Hippocampal formation (tissue), 2 donors: ENCODE measurements at regions not wholly inside any gene's neighbourhood (a gene's known extent, or its start where the extent isn't known, plus 50 kb on each side); places are given as distances from the start of the nearest gene placed in this dataset.

Source experiments
- DNase-seq, 2 donors: peaks; one replicate each; lab custom pipeline; 2025; lab: John Stamatoyannopoulos, UW

DNA sequence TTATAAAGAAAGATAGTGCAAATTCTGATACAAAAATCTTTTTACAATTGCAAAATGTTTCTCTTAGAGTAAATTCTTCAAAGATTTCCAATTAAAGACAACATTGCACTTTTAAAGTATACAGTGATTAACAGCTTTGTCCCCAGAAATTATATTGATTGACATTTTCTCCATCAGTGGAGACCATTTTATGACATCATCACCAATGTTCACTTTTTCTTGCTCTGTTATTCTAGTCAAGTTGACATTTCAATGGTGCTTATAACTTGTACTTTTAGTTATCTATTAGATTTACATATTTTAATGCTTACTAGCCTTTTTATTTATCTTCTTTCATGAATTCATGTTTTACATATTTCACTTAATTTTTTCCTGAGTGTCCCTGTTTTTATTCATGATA lies 524.8 kb downstream of the HAO1 start:
- DNase-seq: no peak

DNA sequence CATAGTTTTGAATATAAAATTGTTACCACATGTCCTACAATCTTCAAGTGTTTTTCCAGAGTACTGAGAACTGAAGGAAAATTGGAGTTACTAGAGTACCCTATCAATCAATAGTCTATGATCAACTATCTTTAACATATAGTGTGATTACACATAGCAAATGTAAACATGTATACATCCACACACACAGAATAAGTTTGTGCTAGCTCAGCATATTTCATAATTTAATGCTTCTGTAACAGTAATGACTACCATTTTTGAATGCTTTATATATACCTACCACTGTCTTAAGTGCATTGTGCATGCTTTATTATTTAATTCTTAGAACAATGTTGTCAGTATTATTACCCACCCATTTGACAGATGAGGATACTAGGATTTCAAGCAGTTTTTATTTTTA lies 523.9 kb downstream of the HAO1 start:
- DNase-seq: no peak

GRCh38 chr20:7420345-7420744 lies 519.9 kb downstream of the HAO1 start:
- DNase-seq: no peak

GRCh38 chr20:7426890-7427496 lies 513.3 kb downstream of the HAO1 start:
- no peak for DNase-seq

DNA sequence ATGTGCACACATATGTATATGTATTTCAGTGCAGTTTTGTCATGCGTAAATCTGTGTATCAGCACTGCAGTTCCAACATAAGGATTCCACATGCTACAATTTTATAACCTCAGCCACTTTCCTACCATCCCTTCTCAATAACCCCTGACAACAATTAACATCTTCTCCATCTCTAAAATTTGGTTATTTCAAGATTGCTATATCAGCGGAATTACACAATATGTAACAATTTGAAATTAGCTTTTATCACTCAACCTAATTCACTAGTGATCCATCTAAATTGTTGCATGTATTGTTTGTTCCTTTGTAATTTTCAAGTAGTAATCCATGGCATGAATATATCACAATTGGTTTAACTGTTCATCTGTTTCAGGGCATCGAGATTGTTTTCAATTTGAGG lies 511.3 kb downstream of the HAO1 start:
- DNase-seq: no peak

DNA sequence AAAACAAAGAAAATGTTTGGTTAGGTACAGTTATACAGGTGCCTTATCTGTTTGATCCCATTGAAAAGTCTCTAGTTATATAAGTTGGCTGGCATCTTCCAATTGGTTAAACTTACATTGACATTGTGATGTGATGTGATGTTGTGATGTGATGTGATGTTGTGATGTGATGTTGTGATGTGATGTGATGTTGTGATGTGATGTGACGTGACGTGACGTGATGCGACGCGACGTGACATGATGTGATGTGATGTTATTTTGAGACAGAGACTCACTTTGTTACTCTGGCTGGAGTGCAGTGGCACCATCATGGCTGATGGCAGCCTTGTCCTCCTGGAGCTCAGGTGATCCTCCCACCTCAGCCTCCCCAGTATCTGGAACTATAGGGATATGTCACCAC lies 507.6 kb downstream of the HAO1 start:
- no peak for DNase-seq

DNA sequence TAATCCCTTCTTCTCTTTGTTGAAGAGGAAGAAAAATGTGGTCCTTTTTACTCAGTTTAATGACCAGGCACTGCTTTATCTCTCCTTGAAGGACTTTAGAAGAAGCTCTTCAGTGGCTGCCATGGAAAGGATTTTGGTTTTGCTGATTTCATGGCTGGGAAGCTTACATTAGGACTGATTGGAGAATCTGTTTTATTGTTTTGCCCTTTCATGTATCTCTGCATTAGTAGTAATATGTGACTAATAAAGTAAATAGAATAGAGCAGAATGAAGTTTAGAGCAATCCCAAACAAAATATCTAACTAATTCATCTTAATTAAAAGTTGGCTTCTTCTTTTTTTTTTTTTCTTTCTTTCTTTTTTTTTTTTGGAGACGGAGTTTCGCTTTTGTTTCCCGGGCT lies 502.9 kb downstream of the HAO1 start:
- no peak for DNase-seq

DNA sequence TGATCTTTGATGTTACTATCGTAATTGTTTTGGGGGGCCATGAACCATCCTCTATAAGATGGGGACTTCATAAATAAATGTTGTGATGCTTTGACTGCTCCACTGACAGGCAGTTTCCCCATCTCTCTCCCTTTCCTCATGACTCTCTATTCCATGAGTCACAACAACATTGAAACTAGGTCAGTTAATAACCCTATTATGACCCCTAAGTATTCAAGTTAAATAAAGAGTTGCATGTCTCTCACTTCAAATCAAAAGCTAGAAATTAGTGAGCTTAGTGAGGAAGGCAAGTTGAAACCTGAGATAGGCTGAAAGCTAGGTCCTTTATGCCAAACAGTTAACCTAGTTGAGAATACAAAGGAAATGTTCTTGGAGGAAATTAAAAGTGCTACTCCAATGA lies 491.0 kb downstream of the HAO1 start:
- DNase-seq: no peak

GRCh38 chr20:7452890-7453289 lies 487.4 kb downstream of the HAO1 start:
- DNase-seq: no peak

DNA sequence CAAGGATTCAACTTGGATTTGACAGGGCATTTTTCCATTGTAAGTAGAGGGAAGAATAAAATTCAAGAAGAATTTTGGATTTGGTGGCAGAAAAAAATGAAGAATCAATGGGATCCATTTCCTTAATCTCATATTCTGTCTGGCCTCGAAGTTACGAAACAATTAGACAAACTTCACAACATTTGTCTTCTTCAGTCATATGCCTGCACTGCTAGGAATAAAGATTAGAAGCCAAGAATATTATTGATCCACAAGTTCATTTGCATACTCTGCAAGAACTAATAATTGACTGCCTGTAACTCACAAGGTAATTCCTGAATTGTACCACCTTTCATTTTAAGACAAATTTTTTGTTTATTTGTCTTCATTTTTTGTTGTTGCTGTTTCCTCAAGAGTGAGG lies 486.2 kb downstream of the HAO1 start:
- no peak for DNase-seq

DNA sequence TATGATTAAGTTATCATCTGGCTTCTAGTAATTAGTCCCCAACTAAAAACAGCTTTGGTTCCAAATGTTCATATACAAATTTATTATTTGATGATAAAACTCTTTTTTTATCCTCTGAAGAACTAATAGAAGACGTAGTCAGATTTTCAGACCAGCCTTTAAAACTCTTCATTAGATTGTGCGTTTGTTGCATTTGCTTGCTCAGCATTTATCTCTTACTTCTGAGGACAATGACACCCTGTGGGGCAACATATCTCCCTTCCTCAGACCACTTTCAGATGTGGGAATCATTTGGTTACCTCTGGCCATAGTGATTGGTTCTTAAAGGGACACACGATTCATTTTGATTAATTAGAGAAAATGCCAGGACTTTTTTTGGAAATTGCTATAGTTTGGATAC lies 481.8 kb downstream of the HAO1 start:
- DNase-seq: no peak

DNA sequence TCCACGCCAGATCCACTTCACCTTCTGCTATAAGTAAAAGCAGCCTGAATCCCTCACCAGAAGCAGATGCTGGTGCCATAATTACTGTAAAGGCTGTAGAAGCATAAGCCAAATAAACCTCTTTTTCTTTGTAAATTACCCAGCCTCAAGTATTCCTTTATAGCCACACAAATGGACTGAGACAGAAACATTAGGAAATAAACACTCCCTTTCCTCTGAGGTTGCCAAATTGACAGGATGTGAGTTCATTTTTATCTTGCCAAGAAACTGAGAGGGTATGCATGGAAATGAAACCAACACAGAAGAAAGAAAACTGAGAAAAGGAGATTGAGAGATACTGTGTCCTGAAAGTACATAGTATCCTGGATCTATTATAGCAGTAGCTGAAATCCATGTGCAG lies 481.2 kb downstream of the HAO1 start:
- no peak for DNase-seq

DNA sequence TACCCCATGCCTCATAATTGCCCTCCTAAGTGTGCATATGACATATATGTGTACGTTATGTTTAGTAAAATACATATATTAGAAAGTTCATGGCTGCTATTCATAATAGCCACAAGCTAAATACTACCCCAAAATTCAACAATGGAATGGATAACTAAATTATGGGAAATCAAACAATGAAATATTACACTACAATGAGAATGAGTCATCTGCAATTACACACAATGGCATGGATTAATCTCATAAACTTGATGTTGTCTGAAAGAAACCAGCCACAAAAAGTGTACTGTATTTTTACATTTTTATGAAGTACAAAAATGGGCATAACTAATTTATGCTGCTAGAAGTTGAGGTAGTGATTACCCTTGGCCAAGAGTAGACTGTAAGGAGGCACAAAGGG lies 477.0 kb downstream of the HAO1 start:
- DNase-seq: no peak

DNA sequence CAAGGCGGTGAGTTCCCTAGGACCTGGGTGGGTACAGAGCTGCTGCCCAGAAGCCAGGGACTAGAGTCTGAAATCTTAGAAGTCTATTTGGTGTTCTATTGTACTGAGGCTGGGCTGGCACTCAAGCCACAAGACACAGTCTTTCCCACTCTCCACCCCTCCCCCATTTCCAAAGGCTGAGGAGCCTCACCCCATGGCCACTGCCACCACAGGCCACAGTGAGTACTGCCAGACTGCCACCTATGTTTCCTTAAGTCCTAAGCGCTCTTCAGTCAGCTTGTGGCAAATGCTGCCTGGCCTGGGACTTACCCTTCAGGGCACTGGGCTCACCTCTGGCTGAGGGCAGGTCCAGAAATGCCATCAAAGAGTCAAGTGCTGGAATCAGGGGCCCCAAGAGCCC lies 469.3 kb downstream of the HAO1 start:
- DNase-seq: no peak

GRCh38 chr20:7490288-7490687 lies 450.0 kb downstream of the HAO1 start:
- no peak for DNase-seq

DNA sequence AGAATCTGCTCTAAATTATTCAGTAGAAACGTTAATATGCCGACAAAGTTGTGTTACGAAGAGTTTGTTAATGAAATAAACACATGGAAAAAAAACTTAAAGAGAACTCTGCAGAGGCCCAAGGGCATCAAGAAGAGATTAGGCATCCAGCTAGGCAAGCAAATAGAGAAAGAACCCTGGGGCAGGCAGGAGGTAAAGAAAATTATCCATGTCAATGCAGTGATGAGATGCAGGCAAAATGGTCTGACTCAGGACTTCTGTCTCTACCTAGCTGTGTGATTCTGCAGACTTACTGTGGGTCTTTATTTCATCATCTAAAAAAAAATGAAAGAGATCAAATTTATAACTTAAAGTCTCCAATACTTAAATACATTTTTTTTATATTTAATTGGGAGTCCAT lies 448.0 kb downstream of the HAO1 start:
- no peak for DNase-seq

DNA sequence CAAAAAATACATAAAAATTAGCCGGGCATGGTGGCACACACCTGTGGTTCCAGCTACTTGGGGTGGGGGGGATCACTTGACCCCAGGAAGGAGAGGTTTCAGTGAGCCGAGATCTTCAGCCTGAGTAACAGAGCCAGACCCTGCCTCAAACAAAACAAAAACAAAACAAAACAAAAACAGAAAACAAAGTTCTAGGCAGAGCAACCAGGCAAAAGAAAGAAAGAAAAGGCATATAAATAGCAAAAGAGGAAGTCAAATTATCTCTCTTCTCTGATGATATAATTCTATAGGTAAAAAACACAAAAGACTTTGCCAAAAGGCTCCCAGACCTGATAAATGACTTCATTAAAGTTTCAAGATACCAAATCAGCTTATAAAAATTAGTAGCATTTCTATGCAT lies 446.9 kb downstream of the HAO1 start:
- no peak for DNase-seq

- no peak for DNase-seq
These were observed 443.8 kb downstream of the HAO1 start for GRCh38 chr20:7496394-7496991.

DNA sequence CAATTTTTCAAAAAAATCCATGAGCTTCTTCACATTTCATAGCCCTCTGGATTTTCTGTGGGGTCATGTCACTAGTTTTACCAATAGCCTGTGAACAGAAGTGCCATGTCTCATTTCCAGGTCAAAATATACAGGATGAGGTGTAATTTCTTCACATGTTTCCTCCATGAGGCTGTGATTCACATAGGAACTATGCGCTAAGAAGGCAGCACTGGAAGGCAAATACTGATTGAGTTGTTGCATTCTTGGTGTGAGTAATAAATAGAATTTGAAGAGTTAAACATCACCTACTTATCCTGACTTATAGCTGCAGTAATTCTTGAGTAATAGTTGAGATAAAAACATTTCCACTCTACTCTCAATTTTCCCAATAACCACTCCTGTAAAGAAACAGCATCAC lies 442.3 kb downstream of the HAO1 start:
- DNase-seq: no peak

GRCh38 chr20:7499201-7499600 lies 441.1 kb downstream of the HAO1 start:
- DNase-seq: no peak

DNA sequence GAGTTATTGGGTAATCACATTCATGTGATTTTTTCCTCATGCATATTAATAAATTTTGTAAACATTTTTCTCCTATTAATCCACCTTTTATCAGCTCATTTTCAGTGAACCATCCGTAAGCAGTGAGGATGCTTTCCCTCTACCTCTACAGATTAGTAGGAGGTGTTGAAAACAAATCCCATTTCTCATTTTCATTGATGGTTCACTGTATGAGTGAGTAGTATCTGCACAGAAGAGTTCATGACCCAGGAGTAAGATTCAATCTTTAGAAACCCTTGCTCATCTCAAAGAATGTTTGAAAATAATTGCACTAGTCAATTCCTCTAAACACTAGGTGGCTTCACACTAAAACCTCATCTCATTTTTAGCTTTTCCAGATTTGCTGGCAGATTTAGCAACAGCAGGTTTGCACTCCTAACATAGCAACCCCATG lies 440.0 kb downstream of the HAO1 start:
- no peak for DNase-seq

DNA sequence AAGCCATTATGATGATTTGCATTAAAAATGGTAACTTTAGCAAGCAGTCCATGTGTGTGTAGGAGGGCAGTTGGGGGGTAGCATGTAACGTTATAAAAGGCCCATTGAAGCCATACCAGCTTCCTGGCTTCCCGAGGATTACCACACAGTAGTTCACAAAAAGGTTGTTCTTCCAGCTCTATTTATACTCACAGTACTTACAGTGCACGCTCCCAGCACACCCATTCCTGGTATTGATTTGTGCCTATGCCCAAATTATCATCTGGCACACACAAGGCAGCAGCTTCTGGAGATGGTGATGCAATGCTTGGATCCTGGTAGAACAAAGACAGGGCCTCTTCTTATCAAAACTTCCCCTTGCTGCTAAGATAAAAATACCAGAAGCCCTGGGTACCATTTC lies 436.8 kb downstream of the HAO1 start:
- DNase-seq: no peak

- DNase-seq: no peak
These were observed 435.0 kb downstream of the HAO1 start for GRCh38 chr20:7505152-7505834.

DNA sequence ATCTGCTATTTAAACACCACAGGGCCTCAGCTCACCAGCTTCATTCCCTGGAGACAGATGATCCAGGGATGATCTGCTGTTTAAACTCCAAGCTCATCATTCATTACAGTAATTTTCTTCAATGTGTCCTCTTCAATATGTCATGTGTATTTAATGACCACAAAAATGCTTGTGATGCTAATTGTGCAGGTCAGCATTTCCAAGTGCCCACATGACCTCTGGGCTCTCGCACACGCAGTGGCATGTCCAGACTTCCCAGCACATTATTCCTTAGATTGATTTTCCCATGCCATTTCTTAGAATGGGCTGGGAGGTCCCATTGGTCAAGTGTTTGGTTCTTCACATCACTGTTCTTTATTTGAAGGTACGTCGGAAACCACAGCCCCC lies 434.4 kb downstream of the HAO1 start:
- DNase-seq: no peak
